ENCODE measurements at regions not wholly inside any gene's neighbourhood (a gene's known extent, or its start where the extent isn't known, plus 50 kb on each side); places are given as distances from the start of the nearest gene placed in this dataset.

DNA sequence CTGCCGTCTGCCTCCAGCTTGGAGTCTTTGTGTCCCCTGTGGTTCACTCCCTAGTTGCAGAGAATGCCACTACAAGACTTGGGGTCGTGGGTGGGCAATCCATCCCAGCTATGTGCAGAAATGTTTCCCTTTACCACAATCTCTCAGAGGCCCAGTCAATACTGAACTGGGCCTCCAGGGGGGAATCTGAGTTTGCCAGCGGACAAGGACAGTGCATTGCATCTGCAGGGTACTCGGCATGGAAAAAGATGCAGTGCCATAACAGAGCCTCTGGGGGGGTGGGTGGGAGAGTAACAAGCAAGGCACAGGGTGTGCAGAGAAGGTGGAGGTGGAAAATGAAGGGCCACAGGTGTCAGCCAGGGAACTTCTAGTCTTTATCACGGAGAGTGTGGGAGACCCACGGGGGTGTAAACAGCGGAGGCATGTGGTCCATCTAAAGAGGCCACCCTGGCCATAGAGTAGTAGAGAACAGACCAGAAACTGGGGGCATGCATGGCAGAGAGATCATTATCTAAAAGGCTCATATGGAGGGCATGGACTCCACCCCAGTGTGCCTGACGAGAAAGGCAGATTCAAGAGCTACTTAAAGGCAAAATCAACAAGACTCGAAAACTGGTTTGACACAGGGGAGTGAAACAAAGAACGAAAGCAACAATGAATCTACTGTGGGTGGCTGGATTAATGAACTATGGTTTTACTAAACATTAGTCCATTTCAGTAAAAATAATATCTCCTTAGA lies 182.4 kb downstream of the ANXA2 start:
- no peak for DNase-seq

DNA sequence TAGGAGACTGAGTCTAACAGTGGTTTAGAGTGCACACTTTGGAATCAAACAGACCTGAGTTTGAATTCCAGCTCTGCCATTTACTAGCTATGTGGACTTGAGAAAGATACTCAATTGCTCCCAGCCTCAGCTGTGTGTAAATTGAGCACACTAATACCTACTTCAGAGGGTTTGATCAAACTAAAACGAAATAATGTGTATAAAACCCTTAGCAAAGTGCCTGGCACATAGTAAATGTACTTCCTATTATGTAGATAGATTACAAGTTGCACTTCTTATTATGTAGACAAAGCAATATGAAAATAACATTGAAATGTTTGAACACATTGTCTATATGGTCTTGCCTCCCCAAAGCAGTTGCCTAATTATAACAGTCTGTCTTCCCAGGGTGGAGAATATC lies 180.6 kb downstream of the ANXA2 start:
- DNase-seq, result no peak

DNA sequence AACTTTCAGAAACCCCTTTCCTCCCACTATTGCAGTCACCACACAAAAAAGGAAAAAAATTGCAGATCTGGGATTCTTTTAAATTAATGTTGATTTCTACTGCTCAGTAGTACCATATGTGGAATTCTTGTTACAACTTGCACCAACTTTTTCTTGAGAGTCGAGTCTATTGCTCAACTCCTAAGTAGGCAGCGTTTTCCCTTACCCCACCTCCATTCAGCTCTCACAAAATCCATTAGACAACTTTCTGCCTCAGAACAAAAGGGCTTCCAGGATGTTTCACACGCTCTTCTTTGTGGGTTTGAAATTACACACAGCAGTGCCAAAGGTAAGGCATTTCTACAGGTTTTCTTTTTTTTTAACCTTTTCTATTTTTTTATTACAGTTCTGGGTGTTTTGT lies 179.5 kb downstream of the ANXA2 start:
- no peak for DNase-seq

DNA sequence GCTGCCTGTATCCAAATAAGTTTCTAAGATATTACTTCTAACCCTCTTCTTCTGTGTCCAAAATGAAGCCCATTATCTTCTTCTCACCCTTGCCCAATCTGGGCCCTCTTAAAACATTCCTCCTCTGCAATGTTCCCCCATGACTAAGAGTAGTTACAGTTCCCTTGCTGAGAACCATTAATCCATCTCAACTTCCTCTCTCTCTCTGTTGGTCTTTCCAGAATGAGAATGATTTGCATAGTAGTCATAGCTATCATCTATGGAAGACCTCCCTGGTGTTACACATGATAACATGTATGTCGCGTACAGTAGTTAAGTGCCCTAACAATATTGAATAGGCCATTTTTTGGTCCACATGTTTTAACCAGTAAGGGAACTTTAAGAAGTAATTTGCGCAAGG lies 177.9 kb downstream of the ANXA2 start:
- DNase-seq, result peak; percentile 59

DNA sequence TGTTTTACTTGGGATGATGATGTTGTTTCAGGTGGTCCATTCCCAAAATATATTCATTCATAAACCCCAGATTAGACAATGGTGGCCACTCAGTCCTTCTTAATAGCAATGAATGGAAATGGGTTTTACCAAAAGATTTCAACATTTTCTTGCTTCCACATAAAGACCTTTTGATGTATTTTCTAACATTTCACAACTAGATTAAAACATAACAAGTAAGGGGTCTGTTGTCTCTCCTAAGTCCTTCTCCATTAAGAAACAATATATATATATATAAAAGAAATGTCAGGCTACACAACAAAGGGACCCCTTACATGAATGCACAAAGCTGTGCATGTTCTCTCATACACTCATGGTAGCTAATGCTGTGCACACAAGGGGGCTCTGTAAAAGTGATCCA lies 176.4 kb downstream of the ANXA2 start:
- no peak for DNase-seq

DNA sequence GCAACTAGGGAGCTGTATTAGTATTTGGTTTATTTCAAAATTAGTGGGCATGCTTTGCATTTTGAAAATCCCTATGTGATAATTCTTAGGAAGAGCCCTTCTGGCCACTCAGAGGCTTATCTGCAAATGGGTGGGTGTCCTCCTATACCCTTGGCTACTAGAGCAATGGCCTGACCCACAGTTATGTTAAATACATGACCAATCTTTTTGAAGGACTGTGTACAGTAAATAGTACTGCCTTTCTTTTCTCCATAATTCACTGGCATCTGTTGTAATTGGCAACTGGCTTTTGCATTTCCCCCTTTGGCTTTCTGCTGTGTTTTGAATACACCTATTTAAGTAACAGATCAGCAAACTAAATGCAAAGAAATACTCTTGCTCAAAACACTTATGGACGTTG lies 175.4 kb downstream of the ANXA2 start:
- DNase-seq, result no peak

DNA sequence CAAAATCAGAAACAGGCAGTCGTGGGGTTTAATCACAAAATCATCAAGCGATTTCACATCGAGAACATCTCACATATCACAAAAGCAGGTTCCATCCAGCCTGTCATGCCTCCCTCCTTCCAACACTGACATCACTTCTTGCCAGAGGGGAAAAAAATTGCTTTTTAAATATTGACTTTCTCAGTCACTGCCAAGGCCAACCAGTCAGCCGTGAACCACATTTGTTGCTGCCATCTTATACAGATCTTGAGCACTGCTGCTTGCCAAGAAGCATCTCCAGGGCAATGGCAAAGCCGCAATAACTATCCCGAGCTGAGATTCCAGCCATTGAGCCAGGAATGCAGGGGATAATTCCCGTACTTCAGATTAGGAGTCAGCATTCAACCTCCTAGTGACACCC lies 174.6 kb downstream of the ANXA2 start:
- DNase-seq, result no peak

DNA sequence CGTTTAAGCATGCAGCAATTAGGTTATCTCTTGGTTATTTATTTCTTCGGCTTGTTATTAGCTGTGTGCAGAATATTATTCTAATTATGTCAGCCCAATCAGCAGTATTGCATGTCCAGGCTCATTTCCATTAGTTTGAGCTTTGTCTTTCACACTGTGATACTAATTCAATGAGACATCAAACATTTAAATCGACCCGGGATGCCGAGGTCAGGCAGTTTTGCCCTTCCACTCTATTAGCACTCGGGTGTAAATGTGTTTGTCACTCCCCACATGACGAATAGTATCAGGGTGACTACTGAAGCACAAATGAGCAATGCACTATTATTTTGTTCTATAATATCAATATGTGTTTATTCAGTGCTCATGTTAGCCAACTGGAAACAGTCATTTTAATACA lies 170.9 kb downstream of the ANXA2 start:
- no peak for DNase-seq

DNA sequence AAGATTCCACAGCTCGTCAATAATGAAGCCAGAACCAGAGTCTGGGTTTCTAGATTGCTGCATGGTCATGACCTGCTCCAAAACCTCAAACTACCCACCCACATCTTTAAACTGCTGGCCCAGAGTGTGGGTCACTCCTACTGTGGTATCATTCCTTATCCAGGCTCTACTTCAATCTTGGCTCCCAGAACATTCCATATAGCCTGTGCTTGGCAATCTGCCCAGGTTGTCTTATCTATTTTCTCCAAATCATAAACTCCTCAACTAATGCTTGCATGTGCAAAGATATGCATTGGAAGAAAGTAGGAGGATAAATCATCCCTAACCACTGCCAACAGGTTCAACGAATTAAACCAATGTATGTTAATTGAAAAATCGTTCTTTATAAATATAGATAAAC lies 169.7 kb downstream of the ANXA2 start:
- no peak for DNase-seq

DNA sequence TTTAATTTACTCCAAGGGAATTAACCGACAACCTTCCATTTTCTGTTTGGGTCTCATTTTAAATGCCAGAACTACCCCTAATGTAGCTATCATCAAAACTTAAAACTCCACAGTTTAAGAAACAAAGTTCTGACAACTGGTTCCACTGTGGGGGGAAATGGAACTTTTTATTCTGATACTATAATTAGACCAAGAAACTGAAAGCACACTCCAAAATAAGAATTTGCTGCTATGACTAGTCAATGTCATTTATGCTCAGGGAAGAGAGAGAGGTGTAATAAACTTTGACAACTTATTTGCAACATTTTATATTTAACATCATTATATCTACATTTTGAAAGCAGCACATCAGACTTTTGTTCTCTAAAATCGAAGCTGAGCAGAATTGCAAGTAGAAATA lies 169.2 kb downstream of the ANXA2 start:
- DNase-seq, result no peak

DNA sequence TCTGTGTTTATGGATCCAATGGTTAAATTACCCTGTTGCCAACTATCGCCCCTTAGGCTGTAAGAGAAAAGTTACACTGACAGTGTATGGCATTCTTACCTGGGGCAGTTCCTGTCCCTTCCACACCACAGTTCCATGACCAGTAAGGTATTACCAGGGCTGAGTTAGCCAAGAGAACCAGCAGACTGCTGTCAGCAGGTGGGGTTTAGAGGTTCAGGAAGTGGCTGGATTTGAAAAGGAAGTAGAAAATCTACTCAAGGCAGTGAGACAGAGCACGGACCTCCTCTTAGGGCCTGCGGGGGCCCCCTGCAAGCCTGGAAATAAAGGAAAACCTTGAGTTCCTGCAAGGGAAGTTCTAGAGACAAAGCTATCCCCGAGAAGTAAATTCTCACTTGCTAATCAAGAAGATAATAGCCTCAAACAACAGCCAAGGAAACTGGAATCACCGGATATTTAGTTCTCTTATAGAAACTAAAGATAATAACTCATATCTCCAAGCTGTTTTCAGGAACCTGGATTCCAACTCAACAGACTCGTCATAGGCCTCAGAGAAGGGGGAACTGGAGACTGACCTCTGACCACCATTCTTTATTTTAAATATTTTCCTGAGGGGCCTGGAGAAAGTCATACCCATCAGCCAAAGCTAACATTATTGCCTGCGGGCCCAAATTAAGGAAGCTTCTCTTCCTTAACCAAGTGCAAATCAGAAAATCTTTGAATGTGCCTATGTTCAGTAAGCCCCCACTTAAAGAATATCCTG lies 161.7 kb downstream of the ANXA2 start:
- no peak for DNase-seq

DNA sequence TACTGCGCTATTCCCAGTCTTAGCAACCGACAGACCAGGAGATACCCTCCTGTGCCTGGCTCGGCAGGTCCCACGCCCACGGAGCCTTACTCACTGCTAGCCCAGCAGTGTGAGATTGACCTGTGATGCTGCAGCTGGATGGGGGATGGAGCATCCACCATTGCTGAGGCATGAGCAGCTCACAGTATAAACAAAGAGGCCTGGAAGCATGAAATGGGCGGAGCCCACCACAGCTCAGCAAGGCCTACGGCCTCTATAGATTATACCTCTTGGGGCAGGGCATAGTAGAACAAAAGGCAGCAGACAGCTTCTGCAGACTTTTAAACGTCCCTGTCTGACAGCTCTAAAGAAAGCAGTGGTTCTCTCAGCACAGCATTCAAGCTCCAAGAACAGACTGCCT lies 160.3 kb downstream of the ANXA2 start:
- no peak for DNase-seq

DNA sequence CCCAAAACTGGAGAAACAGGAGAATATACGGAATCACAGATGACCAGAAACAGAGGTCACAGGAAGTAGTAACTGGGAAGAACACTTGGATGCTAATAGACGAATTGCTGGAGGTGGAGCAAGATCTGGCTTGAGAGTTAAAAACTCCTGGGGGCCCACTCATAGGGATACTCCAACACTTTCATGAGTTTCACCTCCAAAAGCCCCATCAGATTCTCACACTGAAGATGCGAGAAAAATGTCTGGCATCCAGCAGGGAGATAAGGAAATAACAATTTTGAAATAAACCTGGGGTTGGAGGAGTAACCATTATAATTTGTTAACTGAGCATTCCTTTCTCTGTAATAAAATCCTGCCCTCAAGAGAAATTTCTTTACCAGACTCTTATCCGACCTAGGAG lies 154.0 kb downstream of the ANXA2 start:
- no peak for DNase-seq

DNA sequence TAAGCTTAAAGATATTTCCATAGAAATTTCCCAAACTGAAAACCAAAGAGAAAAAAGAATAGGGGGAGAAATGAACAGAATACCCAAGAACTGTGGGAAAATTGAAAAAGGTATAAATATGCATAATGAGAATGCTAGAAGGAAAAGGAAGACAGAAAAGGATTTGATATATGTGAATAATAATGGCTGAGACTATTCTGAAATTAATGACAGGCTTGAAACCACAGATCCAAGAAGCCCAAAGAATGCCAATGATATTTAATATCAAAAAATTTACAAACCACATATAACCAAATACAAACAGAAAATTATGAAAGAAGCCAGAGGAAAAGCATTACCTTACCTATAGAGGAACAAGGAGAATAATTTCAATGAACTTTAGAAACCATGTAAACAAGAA lies 153.0 kb downstream of the ANXA2 start:
- no peak for DNase-seq

DNA sequence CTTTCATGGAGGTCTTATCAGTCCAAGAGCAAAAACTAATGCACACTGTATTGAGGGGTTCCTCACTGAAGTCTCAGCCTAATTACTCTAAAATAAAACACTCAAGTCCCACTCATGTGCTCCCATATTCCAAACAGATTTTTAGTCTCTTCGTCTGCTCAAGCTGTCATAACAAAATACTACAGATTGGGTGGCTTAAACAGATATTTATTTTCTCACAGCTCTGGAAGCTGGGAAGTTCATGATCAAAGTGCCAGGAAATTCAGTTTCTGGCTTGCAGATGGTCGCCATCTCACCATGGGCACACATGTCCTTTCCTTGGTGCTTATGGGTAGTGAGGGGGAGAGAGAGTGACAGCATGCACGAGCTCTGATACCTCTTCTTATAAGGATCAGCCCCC lies 147.5 kb downstream of the ANXA2 start:
- no peak for DNase-seq

DNA sequence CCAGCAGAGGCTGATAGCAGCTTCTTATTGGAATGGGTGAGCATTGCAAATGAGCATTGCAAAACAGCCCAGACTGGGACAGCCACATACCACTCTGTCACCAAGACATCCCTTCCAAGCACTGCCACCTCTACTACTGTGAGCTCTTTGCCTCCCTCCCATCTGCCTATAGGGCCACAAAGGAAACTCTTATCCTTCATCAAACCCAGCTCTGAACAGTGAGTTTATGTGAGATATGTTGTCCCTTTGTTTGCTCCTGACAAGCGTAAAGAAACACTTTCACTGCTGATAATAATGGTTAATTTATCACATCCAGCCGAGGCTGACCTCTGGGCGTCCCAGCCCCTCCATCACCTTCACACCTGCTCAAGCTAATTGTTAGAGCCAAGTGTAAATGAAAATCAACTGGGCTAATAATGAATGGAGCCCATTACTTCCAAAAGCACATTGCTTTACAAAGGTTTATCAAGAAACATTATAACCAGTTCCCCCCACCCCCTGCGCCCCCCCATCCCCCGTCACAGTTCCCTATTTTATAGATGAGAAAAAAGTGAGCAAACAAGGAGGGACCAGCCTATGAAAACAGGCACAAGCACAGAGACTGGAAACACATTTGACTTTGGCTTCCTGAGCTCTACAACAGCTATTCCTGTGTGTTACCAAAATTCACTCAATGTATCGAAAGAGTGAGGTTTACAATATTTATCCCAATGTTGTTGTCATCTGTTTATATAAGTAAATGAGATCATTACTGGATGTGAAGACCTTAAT lies 146.3 kb downstream of the ANXA2 start:
- no peak for DNase-seq

DNA sequence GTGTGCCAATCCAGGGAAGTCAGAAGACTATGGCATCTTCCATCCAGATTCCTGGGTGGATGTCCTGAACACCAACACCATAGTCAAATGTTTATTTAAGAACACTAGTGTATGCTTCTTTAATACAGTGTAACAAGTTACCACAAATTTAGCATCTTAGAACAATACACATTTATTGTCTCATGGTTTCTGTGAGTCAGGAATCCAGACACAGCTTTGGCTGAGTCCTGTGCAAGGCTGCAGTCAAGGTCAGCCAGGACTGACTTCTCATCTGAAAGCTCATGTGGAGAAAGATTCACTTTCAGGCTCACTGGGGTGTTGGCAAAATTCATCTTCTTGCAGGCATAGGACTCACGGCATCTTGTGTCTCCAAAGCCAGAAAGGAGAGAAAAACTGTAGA lies 143.4 kb downstream of the ANXA2 start:
- DNase-seq, result peak; percentile 38

DNA sequence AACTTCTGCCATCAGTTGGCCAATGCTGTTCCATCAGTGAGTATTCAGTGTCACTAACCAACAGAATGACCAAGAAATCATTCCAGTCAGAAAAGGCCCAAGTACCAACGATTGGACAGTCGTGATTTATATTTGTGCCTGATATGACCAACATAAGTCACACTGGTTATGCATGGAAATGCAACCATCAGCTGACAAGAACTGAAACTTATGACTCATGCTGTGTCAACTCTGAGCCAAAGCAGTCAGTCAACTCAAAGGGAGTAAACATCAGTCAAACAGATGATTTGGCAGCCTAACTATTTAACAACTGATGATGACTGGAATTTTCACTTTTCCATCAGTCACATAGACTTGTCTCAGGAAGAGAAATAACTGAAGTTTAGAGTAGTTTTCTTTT lies 142.4 kb downstream of the ANXA2 start:
- peak; percentile 95 for DNase-seq

DNA sequence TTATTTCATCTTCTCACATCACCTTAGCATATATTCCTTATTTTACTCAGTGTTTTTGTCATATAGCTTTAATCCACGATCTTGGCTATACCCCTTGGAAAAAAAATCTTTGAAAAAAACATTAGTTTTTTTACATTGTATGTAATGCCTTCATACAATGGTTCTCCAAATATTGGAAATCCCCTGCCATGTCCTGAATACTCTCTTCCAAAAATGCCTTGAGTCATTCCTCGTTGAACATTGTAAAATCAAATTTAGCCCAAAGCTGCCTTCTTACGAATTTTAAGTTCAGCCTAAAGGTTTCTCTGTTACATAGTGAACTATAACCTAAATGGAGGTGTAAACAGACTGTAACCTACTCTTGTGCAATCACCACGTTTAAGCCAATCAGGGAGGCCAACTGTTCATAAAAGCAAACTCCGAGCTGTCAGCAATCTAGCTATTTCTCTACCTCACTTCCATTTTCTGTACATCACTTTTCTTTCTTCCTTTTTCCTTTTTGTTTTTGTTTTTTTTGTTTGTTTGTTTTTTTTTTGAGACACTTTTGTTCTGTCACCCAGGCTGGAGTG lies 140.1 kb downstream of the ANXA2 start:
- peak; percentile 7 for DNase-seq

DNA sequence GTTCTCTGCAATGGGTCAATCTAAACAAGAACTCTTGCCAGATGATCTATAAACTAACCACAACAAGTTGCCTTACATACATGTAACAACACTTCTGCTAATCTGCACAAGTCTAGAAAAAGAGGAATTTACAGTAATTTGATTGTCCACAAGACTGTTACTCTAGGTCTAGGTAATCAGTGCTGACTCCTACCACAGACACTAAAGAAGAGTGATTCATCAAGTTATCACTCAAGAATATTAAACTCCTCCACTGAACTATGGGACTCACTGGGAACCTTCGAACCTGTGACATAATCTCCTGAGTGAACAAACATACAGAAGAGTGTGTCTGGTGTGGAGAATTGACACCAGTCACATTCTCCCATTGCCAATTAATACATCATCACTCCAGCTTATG lies 138.3 kb downstream of the ANXA2 start:
- DNase-seq, result peak; percentile 69

DNA sequence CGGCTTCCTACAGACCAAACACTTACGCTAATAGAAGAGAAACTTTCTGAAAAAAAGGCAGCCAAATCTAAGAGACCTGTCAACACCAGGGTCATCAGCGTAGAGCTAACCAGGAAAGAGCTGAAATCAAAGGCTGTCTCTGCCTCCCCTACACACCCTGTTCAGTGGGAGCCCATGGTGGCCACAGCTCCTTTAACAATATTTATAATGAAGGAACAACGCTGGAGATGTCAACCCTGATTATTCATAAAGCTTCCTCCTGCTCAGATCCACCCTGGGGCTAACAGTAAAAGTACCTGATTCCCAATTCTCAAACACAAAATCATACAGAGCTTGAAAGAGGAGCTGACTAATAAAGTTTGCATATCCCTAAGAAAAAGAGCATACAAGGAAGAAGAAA lies 133.7 kb downstream of the ANXA2 start:
- no peak for DNase-seq

DNA sequence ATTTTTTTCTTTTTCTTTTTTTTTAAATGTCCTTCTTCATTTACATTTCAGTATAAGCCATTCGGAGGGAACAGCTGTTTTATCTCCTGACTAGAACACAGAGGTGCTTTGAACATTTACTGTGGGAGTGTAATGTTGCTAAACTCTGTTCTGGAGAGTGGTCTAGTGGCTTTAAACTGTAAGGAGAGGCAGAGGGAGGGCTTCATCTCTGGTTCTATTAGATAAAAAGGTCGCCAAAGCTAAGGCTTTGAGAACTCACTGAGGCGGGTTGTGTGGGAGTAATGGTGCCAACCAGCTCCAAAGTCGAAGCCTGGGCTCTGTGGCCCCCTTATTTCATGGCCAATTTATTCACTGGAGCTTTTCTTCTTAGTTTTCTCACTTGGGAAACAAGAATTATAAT lies 133.2 kb downstream of the ANXA2 start:
- DNase-seq, result no peak

DNA sequence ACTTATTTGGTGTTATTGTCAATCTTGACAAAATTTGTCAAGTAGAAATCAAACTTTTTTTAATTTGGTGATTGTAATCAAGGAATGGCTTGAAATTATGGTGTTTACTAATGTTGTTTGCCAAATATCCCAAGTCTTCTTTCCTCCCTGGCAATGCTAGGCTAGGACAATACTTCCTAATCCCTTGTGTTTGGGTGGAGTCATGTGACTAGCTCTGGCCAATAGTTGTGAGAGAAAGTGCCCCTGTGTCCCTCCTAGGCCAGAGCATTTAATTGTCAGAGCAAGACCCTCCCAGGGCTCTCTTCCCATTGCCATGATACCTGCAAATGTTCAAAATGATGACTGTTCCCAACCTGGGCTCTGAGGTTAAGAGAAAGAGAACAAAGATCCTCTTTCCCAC lies 132.7 kb downstream of the ANXA2 start:
- no peak for DNase-seq

DNA sequence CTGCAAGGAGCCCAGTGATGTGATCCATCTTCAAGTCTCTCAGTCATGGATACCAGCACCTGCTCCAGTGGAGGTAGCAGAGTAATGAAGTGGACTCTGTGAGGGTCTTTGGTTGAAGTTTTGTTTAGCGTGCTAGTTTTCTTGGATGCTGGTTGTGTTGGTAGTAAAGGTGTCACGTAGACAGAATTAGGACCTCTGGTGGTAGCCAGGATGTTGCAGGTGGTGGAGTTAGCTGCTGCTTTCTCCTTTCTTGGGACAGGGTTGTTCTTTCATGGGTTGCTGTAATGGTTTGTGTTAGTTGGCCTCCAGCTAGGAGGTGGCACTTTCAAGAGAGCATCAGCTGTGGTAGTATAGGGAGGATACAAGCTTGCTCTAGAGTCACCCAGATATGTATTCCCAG lies 125.2 kb downstream of the ANXA2 start:
- DNase-seq, result no peak

Data from inflammatory macrophage treated with lipopolysaccharide for 4 hours (primary cell).